IPS DF 19.7 (cell line): ENCODE measurements at regions not wholly inside any gene's neighbourhood (a gene's known extent, or its start where the extent isn't known, plus 50 kb on each side); places are given as distances from the start of the nearest gene placed in this dataset.
"Not testable (repeated sequence)": the region's sequence is repeated elsewhere in the genome, so short reads cannot be mapped to it uniquely, and the experiment has no call there.

Experiments
- DNase-seq: peaks from one replicate; pipeline ENCODE4 v3.0.0-alpha.2; 2013; ENCODE audit warnings: low read depth, low spot score

DNA sequence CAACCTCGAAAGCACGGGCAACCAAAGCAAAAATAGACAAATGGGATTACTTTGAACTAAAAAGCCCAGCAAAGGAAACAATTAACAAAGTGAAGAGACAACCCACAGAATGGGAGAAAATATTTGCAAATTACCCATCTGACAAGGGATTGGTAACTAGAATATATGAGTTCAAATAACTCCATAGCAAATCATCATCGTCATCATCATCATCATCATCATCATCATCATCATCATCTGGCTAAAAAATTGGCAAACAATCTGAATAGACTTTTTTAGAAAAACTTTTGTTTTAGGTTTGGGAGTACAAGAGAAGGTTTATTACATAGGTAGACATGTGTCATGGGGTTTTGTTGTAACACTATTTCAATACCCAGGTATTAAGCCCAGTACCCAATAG, 1239.3 kb upstream of the FAM98A start:
- no peak for DNase-seq

DNA sequence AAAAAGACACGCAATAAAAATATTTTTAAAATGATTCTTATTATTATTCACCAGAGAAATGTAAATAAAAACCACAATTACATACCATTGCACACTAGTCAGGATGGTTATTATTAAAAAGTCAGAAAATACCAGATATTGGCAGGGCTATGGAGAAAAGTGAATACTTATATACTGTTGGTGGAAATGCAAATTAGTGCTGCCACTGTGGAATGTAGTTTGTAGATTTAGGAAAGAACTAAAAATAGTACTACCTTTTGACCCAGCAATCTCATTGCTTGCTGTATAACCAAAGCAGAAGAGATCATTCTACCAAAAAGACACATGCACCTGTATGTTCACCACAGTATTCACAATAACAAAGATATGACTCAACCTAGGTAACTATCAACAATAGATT, 1237.3 kb upstream of the FAM98A start:
- DNase-seq: no peak

DNA sequence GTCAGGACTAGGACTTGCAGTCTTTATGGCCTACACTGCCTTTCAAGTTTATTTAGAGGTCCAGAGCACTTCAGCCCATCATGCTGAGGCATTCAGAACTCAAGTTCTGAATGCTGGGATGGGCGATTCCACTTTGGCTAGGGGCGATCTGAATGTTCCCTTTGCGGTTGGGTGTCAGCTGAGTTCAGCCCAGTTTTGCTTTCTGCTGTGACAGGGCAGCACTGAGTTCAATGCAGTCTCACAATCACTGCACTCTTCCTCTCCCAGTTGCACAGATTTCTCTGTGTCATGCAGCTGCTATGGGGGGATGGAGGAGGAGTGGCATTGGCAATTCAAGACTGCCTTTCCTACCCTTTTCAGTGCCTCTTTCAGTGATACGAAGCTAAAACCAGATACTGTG, 1232.0 kb upstream of the FAM98A start:
- DNase-seq: no peak

DNA sequence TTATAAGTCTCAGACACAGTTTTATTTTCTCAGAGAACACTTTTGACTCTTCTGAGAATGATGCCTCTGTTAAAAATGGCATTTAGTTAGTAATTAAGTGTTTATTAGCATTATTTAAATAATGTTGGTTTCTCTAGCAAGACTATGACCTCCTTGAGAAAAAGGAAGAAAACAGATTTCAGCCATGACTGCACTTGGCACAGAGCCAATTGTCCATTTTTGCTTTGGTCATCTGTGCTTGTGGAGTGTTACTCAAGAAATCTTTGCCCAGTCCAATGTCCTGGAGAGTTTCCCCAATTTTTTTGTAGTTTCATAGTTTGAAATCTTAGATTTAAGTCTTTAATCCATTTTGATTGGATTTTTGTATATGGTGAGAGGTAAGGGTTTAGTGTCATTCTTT, 1229.4 kb upstream of the FAM98A start:
- no peak for DNase-seq

- no peak for DNase-seq
These were observed 1228.3 kb upstream of the FAM98A start for GRCh38 chr2:34827398-34827797.

- no peak for DNase-seq
These were observed 1226.6 kb upstream of the FAM98A start for GRCh38 chr2:34825686-34826085.

DNA sequence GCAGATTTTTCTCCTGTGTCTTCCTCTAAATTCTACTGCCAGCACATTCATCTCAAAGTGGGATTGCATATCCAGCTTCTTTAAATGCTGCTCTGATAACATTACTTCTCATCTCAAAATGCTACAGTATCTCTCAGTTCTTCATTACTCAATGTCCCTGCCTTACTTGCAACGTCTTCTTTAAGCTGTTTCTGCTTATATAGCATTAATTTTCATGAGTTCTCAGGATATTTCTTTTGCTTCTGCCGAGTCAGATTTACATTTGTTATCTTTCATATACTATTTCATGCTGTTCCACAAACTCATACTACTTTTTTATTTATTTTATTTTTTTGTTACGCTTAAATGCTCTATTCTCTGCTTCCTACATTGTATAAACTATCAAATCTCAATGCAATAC, 1223.5 kb upstream of the FAM98A start:
- no peak for DNase-seq

GRCh38 chr2:34815052-34815741, 1216.1 kb upstream of the FAM98A start:
- DNase-seq: no peak

DNA sequence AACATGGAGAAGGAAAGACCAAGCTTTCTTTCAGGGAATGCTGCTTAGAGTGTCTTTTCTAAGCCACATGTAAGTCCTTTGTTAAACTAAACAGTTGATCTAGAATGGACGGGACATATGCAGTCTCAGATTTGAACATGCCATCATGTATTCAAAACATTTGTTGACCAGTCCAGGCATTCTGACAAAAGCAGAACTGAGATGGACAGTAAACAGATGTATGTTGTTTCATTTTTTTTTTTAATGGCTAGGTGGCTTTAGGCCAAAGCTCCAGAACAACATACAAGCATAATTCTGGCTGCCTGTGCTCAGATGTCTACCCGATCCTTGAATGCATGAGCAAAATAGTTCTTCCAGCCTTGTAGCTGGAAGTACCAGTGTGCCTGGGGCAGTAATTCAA, 1211.4 kb upstream of the FAM98A start:
- DNase-seq: no peak

- DNase-seq: no peak
These were observed 1209.3 kb upstream of the FAM98A start for GRCh38 chr2:34808426-34808825.

DNA sequence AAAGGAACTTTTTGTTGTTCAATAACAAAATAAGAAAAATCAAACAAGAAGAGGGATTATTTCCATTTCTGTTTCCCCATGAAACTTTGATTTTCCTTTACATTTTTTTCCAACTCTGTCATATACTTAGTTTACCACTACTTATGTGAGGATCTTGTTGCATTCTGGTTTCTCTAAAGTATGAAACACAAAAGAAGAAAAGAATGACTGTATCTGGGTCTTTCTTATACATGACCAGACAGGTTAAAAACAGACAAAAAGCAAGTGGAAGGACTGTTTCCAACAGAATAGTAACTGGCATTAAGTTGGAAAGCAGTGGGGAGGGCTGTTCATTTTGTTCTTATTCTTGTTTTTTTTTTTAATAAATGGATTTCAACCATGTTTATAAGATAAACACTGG, 1207.8 kb upstream of the FAM98A start:
- DNase-seq: no peak

- no peak for DNase-seq
These were observed 1207.3 kb upstream of the FAM98A start for GRCh38 chr2:34806396-34806795.

GRCh38 chr2:34799556-34799955, 1200.5 kb upstream of the FAM98A start:
- DNase-seq: no peak

DNA sequence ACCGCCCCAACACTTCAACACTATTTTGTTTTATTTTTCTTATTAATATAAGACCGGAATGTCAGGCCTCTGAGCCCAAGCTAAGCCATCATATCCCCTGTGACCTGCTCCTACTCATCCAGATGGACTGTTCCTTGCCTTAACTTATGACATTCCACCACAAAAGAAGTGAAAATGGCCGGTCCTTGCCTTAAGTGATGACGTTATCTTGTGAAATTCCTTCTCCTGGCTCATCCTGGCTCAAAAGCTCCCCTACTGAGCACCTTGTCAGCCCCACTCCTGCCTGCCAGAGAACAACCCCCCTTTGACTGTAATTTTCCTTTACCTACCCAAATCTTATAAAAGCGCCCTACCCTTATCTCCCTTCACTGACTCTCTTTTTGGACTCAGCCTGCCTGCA, 1196.5 kb upstream of the FAM98A start:
- not testable (repeated sequence) for DNase-seq

DNA sequence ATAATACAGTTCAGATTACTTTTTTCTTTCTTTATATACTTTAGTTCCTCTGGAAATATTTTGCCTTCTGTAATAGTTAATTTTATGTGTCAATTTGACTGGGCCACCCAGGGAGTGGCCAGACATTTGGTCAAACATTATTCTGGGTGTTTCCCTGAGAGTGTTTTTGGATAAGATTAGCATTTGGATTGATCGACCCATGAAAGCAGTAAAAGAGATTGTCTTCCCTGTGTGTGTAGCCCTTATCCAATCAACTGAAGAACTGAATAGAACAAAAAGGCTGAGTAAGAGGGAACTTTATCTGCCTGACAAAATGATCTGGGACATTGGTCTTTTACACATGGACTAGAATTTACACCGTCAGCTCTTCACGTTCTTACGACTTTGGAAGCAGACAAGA, 1190.1 kb upstream of the FAM98A start:
- DNase-seq: no peak

DNA sequence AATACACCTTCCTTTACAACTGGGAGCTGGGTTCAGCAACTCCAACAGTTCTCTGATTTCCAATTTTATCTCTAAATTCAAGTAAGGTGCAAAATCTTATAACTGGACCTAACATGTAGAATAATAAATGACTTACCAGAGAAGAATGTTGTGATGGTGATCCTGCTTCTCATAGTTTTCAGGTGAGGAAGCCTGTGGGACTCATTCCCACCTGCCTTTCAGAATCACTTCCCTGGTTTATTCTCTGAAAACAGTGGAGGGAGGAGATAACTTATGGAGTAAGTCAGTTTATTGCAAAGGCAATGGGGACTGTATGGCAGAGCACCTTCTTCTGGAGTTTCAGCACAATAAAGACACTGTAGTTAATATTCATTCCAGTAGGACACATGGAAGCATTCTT, 1188.2 kb upstream of the FAM98A start:
- no peak for DNase-seq

GRCh38 chr2:34785206-34785785, 1186.2 kb upstream of the FAM98A start:
- DNase-seq: no peak

DNA sequence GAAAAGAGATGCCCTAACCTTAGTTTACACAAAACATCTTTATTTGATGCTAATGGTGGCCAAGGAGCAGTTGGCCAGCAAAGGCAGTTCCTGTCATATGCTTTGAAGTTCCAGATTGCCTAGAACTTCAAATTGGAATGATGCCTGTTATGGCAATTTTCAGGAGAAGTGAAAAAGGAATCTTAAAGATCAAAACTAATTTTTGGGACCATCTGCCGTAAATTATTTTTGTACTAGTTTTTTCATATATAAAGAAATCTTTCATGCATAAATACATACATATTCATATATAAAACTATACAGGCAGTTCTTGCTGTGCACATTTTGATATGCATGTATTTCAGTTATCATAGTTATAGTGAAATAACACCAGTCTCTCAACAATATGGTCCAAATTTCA, 1185.6 kb upstream of the FAM98A start:
- no peak for DNase-seq

DNA sequence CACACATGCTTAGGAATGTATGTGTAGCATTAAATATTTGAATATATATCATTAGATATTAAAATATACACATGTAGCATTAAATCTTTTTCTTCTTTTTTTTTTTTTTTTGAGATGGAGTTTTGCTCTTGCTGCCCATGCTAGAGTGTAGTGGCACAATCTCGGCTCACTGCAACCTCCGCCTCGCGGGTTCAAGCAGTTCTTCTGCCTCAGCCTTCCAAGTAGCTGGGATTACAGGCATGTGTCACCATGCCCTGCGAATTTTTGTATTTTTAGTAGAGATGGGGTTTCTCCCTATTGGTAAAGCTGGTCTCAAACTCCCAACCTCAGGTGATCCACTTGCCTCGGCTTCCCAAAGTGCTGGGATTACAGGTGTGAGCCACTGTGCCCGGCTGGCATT, 1151.6 kb upstream of the FAM98A start:
- not testable (repeated sequence) for DNase-seq

- DNase-seq: no peak
These were observed 1148.5 kb upstream of the FAM98A start for GRCh38 chr2:34747643-34748042.

DNA sequence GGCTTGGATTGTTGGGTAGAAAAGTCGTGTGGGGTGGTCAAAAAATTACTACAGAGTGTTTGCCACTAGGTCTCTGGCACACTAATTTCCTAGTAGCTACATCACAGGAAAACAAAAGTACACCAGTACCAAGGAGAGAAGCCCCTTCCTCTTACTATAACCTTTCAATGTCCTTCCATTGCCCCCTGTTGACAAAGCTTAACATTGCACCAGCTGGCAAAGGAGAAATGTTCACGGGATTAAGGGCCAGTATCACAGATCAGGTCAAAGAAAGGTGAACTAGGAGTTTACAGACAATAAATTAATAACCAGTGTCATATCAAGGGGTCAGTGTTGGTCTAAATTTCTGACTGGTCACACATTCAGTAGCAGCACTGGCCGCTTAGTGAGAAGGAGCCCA, 1139.6 kb upstream of the FAM98A start:
- DNase-seq: peak; percentile 23

GRCh38 chr2:34737146-34737545, 1138.0 kb upstream of the FAM98A start:
- no peak for DNase-seq

DNA sequence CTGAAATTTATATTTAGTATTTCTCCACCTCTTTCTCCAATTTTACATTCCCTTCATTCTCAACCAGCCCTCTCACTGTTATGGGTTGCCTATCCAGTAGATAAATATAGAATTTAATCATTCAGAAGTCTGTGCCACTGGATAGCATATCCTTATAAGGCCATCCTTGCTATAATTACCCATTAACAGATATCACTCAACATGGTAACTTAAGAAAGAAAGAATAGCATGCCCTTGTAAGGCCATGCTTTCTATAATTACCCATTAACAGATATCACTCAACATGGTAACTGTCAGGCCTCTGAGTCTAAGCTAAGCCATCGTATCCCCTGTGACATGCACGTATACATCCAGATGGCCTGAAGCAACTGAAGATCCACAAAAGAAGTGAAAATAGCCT, 1137.4 kb upstream of the FAM98A start:
- DNase-seq: no peak

DNA sequence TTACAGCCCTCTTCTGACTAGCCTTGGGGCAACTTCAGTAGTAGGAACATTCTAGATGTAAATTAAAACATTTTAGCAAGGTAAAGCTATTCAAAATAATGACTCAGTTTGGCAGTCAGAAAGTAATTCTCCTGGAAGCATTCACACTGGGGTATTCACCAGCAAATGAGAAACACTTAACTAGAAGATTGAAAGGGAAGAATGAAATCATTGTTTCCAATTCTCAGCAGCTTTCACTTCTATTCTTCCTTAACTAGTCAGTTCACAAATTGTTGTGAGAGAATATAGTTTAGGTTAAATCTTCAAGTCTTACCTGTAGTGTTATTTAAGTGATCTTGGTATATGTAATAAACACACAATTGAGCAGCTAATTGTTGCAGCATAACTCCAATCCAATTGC, 1135.6 kb upstream of the FAM98A start:
- DNase-seq: peak; percentile 30
